Effector CD8-positive, alpha-beta T cell (primary cell): ENCODE measurements at regions not wholly inside any gene's neighbourhood (a gene's known extent, or its start where the extent isn't known, plus 50 kb on each side); places are given as distances from the start of the nearest gene placed in this dataset.

Experiments used
- DNase-seq: peaks from one replicate; lab custom pipeline; 2025; lab: John Stamatoyannopoulos, UW

DNA sequence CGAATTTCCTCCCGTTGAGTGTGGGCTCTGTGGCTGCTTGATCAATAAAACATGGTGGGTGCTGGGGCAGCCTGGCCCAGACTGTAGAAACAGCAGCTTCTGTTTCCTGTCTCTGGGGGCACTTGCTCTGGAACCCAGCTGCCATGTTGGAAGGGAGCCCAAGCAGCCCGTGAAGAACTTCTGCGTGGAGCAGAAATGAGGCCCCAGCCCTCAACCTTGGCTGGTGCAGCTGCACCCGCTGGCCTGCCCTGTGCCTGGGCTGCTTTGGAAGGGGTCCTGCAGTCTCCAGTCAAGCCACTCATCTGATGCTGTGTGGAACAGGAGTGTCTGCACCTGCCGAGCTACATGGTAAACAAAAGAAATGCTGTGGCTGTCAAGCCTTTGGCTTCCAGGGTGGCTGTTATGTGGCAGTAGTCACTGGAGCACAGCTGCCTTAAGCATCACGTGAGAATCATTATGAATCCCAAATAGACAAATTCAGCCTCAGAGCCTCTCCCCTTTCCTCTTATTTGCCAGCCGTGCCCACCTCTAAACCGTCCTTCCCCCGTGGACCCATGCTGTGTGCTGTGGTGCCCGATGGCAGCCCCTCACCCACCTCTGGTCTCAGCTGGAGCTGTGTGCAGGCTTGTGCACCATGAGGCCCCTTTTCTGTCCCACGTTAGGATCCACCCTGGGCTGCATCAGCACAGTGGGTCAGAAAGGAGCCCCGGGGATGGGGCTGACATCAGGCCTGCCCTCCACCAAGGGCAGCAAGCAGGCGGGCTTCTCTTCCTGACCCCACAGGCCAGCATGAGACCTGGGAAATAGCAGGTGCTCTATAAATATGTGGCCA is 134.0 kb upstream of the HDAC4 start:
- no peak for DNase-seq

DNA sequence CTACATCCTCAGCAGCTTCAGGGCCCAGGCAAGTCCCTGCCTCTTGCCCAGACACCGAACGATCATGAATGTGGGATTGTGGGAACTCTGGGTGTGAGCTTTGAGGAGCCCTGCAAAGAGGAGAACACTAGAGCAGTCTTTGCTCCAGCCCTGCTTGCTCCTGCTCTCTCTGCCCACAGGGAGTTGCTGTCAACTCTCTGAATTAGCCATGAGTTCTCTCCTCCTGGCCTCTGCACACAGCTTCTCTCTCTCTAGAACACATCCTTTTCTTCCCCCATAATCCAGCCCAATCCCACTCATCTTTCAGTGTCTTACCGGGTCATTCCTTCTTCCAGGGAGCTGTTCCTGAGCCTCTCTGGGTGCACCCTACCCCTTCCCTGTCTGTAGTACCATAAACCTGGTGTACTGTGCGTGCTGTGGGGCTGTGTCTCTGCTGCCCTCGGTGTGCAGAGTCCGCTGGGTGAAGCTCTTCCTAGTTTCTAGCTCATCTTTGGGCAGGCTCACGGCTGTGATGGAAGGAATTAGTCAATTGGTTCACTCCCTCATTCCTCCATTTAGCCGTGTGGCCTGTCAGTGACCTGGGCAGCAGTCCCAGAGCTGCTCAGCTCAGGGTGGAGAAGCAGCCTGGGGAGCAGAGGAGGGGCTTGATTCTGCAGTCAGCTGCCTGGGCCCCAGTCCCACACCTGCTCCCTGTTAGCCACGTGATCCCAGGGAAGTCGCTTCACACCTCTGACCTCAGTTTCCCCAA is 132.9 kb upstream of the HDAC4 start:
- DNase-seq, result no peak

DNA sequence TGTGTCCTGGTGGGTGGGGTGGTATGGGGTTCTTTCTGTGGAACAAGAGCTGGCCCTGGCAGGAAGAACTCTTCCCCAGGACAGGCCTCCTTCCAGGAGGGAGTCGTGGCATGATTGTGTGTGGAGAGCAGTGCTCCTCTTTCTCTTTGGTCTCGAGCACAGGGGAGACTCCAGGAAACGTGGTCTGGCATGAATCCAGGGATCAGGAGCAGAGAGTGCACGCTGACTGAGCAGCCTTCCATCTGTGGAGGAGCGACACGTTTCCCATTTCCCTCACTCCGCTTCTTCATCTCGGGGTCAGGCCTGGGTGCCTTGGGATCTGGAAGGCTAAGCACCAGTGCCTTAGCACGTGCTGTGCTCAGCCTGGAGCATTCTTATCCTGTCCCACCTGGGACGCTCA is 132.0 kb upstream of the HDAC4 start:
- no peak for DNase-seq

DNA sequence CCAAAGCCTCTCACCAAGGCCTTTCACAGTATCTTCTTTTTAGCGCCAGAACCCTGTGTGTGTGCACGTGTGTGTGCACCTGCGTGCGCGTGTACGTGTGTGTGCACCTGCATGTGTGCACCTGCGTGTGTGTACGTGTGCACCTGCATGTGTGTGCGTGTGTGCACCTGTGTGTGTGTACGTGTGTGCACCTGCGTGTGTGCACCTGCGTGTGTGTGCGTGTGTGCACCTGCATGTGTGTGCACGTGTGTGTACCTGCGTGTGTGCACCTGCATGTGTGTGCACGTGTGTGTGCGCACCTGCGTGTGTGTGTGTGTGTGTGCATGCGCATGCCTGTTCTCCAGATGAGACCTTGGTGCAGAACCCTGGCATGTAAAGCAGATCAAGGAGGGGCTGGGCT is 131.4 kb upstream of the HDAC4 start:
- no peak for DNase-seq

DNA sequence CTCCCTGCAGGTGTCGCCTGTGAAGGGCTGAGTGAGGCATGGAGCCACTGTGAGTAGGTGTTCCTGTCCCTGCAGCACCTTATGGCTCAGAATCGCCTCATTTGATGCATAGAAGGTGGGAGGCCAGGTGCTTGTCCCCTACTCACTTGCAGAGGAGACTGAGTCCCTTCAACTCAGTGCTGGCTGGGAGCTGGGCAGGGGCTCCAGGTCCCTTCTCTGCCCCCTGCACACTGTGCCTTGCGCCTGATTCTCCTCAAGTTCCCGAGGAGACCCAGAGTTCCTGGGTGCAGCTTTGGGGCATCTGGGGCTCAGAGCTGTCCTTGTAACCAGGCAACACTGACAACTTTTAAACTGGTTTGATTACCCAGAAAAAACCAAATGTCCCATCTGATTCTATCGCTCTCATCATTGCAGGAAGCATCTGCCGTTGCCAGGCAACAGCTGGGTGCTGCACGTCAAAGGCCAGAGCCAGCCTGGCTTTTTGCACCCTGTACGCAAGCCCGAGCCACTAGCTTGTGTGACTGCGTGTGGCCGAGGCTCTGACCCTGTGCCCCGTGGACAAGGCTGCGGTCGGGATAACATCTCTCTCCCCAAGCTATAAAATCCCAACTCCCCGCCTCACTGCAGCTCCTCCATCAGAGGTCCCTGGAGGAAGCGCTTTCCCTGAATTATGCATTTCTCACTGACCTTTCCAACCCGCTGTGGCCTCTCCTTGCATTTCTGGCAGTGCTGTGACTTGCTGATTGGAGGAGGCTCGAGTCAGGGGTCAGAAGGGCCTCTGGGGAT is 130.8 kb upstream of the HDAC4 start:
- DNase-seq, result no peak

DNA sequence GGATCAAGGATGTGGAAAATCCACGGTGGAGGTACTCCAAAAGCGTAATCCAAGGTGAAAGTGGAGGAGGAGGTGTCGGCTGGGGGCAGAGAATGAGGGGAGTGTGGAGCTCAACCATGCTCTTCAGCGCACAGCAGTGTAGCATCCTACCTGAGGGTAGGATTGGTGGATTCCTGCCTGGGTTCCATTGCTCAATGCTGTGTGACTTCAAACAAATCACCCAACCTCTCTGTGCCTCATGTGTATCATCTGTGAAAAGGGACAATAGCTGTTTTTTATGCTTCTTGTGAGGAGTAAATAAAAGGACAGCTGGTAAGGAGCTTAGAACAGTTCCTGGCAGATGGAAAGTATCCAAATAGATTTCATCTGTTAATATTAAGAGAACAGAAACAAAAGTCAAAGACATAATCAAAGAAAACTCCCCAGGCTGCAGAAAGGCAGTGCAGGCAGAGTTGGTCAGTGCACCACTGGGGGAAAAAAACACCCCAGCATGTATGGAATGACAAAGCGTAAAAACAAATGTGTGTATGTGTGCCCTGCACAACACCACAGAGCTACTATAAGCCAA is 130.0 kb upstream of the HDAC4 start:
- no peak for DNase-seq

DNA sequence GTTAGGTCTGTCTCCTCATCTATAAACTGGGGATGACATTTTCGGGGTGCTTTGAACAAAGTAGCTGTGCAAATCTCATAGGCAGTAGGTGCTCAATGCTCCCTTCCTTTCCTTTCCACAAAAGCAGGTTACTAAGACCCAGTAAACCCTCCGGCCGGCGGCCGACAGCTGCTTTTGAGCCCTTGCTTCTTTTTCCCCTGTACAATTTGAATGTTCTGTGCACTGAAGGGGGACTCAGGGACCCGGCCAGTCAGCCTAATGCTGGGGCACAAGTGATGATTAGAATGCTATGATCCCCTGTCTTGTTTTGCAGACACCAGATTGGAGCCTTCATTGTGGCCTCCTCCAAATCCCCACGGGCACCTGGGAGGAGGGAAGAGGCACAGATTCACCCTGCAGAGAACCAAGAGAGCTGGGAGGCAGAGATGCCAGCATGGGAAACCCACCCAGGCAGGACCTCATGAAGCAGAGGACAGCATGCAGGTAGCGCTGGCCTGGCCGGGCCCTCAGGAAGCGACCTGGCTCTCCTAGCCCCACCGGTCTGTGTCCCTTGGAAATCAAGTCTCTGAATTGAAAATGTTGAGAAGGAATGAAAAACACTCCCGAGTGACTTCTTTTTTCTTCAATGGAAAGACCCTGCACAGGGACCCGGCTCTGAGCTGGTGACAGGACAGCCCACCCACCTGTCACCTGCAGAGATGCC is 128.6 kb upstream of the HDAC4 start:
- DNase-seq, result no peak

DNA sequence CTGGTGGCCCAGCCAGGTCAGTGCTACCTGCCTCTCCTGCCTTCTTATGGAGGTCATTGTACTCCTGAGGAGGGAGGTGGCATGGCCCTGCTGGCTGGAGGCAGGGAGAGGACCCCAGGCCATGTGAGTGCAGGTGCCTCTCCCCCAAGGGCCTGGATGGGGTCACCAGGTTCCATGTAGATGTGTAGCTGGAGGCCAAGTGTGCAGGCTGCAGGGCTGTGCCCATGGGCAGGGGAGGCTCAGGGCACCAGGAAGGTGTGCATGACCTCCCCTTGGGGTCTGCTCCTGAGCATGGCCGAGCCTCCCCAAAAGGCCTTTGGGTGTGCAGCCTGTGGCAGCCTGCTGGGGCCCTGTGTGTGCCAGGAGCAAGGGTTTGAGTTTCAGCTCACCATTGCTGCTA is 128.1 kb upstream of the HDAC4 start:
- no peak for DNase-seq

DNA sequence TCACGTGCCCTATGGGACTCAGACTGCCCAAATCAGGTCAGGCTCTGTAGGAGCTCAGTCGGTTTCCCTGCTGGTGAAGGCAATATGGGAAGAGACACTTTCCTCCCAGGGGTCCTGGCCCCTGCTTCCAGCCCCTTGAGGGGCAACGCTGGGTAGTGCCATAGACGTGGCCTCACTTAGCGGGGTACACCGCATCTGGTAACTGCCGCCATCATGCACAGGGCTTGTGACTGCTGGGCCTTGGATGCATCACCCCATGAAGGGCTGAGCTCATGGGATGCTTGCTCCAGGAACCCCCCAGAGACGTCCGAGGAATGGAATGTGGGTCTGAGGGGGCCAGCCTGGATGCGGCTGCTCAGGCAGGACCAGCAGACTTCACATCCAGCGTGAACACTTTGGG is 127.3 kb upstream of the HDAC4 start:
- DNase-seq, result no peak

DNA sequence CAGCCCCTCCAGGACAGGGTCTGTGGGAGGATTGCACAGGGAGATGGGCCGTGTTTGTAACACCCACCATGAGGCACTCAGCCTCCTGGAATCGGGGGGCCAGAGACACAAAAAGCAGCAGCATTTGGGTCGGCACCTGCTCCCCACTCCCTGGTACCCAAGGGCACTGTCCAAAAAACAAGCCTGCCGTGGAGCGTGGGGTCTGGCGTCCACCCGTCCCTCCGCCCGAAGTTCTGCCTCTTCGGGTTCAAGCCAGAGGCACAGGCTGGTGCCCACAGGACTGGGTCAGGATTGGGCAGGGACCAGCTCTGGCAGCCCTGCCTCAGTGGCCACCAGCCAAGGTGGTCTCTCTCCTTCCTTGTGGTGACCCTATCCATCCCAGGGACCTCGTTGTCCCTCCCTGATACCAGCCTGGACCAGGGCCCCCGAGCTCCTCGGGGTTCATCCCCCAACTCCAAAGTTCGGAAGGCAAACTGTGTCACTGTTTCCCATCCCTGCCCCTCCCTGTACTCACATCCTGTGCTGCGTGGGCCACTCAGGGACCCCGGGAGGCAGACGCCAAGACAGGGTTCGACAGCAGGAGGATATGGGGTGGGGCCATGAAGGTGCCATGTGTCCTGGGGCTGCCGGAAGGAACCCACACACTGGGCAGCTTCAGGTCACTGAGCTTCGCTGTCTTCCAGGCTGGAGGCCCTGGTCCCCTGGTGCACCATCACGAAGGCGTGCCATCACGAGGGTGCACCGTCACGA is 126.0 kb upstream of the HDAC4 start:
- no peak for DNase-seq

DNA sequence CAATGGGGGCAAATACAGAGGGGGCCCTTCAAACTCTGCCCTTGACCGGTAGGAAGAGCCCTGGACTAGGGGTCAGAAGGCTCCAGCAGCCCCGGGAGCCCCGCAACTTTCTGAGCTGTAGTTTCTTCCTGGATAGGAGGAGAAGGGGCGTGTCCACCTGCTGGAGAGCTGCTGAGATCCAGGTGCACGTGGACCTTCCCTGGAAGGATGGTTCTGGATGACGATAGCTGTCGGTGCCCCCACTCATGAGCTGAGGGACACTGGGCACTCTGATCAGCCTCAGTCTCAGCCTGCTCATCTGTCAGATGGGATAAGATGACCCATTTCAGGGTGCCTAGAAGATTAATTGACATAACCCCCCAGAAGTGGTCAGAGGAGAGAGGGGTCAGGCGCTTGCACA is 125.2 kb upstream of the HDAC4 start:
- DNase-seq, result no peak

DNA sequence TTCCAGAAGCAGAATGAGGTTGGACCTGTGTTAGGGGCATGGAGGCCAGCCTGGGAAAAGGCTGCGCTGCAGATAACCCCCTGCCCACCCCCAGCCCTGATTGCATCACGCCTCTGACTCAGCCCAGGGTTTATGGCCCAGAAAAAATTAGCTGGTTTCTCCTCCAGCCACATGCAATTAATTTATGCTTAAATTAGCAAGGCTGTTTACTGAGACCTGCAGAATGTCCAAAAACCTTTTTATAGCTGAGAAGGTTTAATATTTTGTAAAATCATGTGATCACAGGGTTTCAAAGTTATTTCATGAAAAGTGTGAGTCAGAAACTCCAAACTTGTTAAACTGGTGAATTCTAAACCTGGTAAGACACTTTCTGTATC is 123.1 kb upstream of the HDAC4 start:
- no peak for DNase-seq

DNA sequence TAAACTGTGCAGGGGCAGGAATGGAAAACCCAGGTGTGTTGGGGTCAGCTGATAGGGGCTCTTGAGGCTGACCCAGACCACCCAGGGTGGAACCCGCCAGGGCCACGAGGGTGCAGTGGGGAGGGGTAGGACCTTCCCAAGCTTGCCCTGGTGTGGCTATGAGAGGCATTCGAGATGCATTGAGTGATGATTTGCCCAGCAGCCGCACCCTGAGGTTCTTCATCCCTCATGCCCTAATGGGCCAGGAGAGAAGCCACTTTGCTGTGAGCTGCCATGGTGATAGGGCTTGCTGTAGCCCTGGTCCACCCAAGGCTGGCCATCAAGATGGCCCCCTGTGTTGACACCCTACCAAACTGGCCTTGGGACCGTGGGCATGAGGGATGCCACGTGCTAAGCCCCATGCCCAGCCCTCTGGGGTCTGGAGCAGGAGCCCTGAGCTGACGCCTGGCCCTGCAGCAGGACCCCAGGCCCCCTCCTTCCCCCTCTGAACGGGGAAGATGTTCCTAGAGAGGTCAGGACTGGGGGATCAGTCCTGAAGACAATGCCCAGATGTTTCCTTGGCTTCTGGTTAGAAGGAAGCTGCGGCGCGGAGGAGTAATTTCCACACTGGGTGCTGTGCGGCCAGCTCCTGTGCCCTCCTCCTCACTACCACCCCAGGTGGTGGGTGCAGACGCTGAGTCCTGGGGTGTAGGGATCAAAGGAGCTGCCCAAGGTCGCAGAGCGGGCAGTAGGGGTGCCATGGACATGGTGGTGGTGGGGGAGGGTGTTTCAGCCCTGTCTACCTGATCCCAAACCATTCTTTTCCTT is 122.5 kb upstream of the HDAC4 start:
- DNase-seq, result no peak

DNA sequence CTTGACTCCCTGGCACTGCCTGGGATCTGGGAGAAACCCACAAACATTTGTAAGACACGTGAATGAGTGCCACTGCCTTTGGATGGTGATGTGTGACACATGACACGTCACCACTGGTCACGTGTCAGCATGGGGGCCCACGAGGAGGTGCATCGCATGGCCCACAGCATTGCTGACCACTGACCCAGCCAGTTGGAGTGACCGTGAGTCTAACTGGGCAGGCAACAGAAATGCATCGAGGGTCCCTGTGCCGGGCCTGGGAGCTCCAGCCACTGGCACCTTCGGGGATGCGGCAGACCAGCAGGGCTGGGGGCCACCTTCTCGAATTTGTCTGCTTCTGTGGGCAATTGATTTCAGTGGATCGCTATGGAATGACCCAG is 121.9 kb upstream of the HDAC4 start:
- no peak for DNase-seq

DNA sequence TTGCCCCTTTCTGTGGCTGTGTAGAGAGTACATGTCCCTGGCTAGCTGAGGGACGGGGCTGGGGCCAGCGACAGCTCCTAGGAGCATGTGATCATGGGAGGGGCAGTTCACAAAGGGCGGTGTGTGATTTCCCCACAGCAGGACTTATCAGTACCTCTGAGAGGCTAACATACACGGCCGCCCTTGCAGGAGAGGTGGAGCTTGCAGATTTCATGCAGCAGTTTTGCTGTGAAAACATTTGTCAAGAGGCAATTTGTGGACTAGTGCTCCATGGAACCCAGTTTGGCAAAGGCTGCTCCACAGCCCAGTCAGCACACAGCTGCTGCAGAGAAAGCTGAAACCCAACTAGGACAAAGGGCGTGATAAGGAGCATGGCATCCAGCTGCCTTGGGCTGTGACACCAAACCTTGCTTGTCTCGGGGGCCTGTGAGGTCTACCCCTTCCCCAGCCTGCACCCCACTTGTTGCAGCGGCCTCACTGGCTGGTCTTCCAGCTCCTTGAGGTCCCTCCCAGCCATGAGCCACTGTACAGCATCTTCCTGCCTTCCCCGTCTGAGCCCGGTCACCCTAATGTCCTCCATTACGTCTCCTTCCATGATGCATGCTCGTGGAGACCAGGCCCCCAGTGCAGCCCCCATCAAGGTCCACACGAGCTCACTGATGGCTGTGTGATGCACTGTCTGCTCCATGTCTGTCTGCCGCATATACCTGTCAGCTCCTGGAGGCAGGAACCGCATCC is 121.4 kb upstream of the HDAC4 start:
- DNase-seq, result no peak

DNA sequence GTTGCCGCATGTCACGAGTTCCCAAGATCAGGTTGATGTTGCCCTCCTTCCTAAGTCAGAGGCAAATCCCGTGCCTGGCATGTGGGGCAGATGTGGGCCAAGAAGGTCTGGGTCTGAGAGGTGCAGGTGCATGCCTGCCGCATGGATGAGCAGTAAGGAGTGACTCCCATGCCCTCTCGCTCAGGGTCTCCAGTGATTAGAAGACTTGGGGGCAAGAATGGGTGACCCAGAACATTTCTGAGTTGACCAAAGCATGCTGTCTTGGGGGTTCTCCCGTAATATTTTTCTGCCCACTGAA is 120.6 kb upstream of the HDAC4 start:
- no peak for DNase-seq

DNA sequence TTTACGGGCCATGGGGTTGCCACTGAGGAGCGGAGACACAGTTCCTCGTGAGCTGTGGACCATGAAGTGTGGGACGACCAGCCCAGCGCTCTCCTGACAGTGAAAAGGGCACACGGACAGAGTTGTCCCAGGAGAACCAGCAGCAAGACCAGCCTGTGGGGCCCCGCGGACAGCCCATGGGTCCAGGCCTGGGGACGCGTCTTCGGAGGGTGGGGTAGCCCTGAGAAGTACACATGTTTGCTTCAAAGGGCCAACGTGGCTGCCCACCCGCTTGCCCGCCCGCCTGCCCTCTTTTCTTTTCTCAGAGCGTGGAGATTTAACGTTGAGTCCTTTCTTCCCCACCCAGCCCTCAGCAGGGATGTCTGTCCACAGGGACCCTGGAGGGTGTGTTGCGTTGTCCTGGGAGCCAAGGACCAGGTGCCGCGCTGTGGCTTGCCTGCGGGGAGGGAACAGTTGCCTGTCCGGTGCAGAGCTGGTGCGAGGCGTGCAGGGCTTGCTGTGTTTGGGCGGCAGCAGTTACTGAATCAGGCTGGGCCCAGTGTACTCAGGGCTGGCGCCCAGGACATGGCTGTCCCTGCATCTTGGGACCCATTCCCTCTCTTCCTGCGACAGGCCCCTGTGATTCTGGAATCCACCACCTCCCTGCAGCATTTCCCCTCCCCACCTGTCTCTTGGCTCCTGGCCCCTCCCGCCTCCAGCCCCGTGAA is 120.1 kb upstream of the HDAC4 start:
- no peak for DNase-seq

DNA sequence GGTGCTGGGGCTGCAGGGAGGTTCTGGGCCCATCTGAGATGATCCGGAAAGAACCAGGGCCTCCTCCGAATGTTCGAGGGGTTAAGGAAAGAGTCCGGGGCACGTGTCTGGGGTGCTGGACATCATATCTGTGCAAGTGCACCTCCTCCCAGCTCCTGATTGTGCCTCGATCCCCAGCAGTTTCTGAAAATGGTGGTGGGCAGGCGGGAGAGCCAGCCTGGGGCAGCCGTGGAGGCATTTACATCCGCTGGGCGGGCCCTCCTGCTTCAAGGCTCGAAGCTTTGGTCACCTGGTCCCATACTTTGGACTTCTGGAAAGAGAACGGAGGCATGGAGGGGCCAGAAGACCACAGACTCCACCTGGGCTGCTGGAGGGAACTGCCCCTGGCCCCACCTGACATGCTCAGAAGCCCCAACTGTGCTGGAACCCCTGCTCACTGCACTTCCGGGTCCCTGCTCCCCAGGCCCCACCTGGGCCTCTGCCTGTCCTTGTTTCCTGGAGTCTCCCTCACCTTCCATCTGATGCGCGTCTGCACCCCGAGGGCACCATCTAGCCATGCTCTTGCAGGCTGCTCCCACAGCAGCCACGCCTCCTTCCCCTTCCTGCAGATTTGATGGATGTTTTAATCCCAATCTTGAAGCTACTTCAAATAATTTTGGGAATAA is 119.2 kb upstream of the HDAC4 start:
- DNase-seq, result no peak
